H1 (cell line): ENCODE measurements at regions not wholly inside any gene's neighbourhood (a gene's known extent, or its start where the extent isn't known, plus 50 kb on each side); places are given as distances from the start of the nearest gene placed in this dataset.

Experiments used
- CTCF ChIA-PET: fragments of 300-600 bp; sonication (Branson Sonifier 250); formaldehyde crosslinking; loops from one replicate; lab custom pipeline; 2021; ENCODE audit not compliant: partially characterized antibody; lab: Charles Lee
- POLR2A ChIA-PET: fragments of 300-600 bp; sonication (Branson Sonifier 250); formaldehyde crosslinking; loops from one replicate; lab custom pipeline; 2021; ENCODE audit warnings: inconsistent platforms; ENCODE audit not compliant: partially characterized antibody; lab: Charles Lee
- DNase-seq, 2 experiments: peaks; one replicate each; pipeline versions ENCODE4 v3.0.0 to v3.0.0-alpha.2; 2010 to 2022; ENCODE audit warnings: low spot score in 2 of 2, low read depth in 1 of 2, mixed read lengths in 1 of 2
- FAIRE-seq: peaks from 2 replicates; lab custom pipeline; 2011; peaks lifted over from hg19 to GRCh38; lab: Jason Lieb, UNC
- H2AFZ ChIP-seq: 2 replicates; pipeline ENCODE4 v1.8.1; 2012; ENCODE audit warnings: low read length, inconsistent platforms
- H2AK5ac ChIP-seq: 2 replicates; pipeline ENCODE4 v1.6.1; 2013; ENCODE audit warnings: low read depth, low read length
- H2BK120ac ChIP-seq: replicated peaks from 2 replicates; pipeline ENCODE3; 2013; ENCODE audit warnings: low read depth, low read length, inconsistent platforms
- H2BK12ac ChIP-seq: 2 replicates; pipeline ENCODE4 v1.6.1; 2013; ENCODE audit warnings: low read depth, low read length
- H2BK15ac ChIP-seq: 2 replicates; pipeline ENCODE4 v1.6.1; 2013; ENCODE audit warnings: low read length
- H2BK20ac ChIP-seq: 2 replicates; pipeline ENCODE4 v1.6.1; 2013; ENCODE audit warnings: low read length
- H2BK5ac ChIP-seq: 2 replicates; pipeline ENCODE4 v1.6.1; 2013; ENCODE audit warnings: low read depth, low read length
- H3K14ac ChIP-seq: 2 replicates; pipeline ENCODE4 v1.6.1; 2013; ENCODE audit warnings: inconsistent platforms; ENCODE audit not compliant: insufficient read length
- H3K18ac ChIP-seq: 2 replicates; pipeline ENCODE4 v1.6.1; 2013; ENCODE audit warnings: low read length; ENCODE audit errors: extremely low read depth
- H3K23ac ChIP-seq: 2 replicates; pipeline ENCODE4 v1.6.1; 2013; ENCODE audit warnings: inconsistent platforms; ENCODE audit not compliant: insufficient read length
- H3K23me2 ChIP-seq: 2 replicates; pipeline ENCODE4 v1.6.1; 2013; ENCODE audit warnings: low read depth, low read length
- H3K27ac ChIP-seq: 2 replicates; pipeline ENCODE4 v1.6.1; 2011; ENCODE audit warnings: low read depth, low read length, inconsistent platforms
- H3K27me3 ChIP-seq, 4 experiments: replicated peaks in 1 of 4; 1 replicate in 1 of 4; 2 replicates in 3 of 4; pipeline versions ENCODE4 v1.6.1 to v1.8.1; 2011 to 2013; ENCODE audit warnings: low read length in 3 of 4, mild to moderate bottlenecking in 3 of 4, inconsistent platforms in 2 of 4, mixed read lengths in 2 of 4, moderate library complexity in 1 of 4; ENCODE audit not compliant: control insufficient read depth in 3 of 4, insufficient read depth in 3 of 4; ENCODE audit errors: extremely low read depth in 1 of 4
- H3K36me3 ChIP-seq, 4 experiments: 2 replicates each; pipeline versions ENCODE4 v1.6.1 to v1.8.1; 2011 to 2013; ENCODE audit warnings: mild to moderate bottlenecking in 4 of 4, low read length in 3 of 4, moderate library complexity in 2 of 4, control low read depth in 1 of 4, inconsistent platforms in 1 of 4; ENCODE audit not compliant: insufficient read depth in 4 of 4, control insufficient read depth in 2 of 4
- H3K4ac ChIP-seq: replicated peaks from 2 replicates; pipeline ENCODE3; 2013; ENCODE audit warnings: low read length, low read depth, mixed read lengths, inconsistent platforms; ENCODE audit not compliant: insufficient read length
- H3K4me1 ChIP-seq, 4 experiments: replicated peaks in 1 of 4; 1 replicate in 1 of 4; 2 replicates in 3 of 4; pipeline versions ENCODE4 v1.6.1 to v1.8.1; 2011 to 2013; ENCODE audit warnings: low read length in 3 of 4, inconsistent platforms in 2 of 4, mixed read lengths in 1 of 4; ENCODE audit not compliant: insufficient read depth in 4 of 4, control insufficient read depth in 3 of 4
- H3K4me2 ChIP-seq, 2 experiments: 2 replicates each; pipeline versions ENCODE4 v1.6.1 to v1.8.1; 2011 to 2013; ENCODE audit warnings: low read depth in 2 of 2, low read length in 2 of 2, control low read depth in 1 of 2, inconsistent platforms in 1 of 2, mild to moderate bottlenecking in 1 of 2; ENCODE audit not compliant: insufficient read depth in 1 of 2
- H3K4me3 ChIP-seq, 4 experiments: fragments of 200-600, 300-600 bp in 1 of 4; sonication (generic), shearing (Covaris generic), sonication (Bioruptor Twin) in 1 of 4; 2 replicates each; pipeline versions ENCODE4 v1.5.1 to v1.8.1; 2011 to 2016; ENCODE audit warnings: low read length in 4 of 4, low read depth in 3 of 4, control low read depth in 2 of 4, inconsistent platforms in 2 of 4, mild to moderate bottlenecking in 2 of 4, mixed read lengths in 1 of 4, moderate library complexity in 1 of 4; ENCODE audit not compliant: insufficient read depth in 2 of 4; ENCODE audit errors: extremely low read depth in 1 of 4
- H3K56ac ChIP-seq: replicated peaks from 2 replicates; pipeline ENCODE3; 2013; ENCODE audit warnings: low read depth, mild to moderate bottlenecking, mixed read lengths, low read length, inconsistent platforms; ENCODE audit not compliant: insufficient read length
- H3K79me1 ChIP-seq: 2 replicates; pipeline ENCODE4 v1.6.1; 2013; ENCODE audit warnings: low read depth, low read length, control low read depth
- H3K79me2 ChIP-seq, 2 experiments: 2 replicates each; pipeline versions ENCODE4 v1.6.1 to v1.8.1; 2012 to 2013; ENCODE audit warnings: low read length in 2 of 2, mild to moderate bottlenecking in 2 of 2, inconsistent platforms in 1 of 2; ENCODE audit not compliant: insufficient read depth in 2 of 2, control insufficient read depth in 1 of 2
- H3K9ac ChIP-seq, 4 experiments: replicated peaks in 1 of 4; 1 replicate in 1 of 4; 2 replicates in 3 of 4; pipeline versions ENCODE4 v1.6.1 to v1.8.1; 2011 to 2013; ENCODE audit warnings: low read depth in 3 of 4, low read length in 3 of 4, control low read depth in 2 of 4, mild to moderate bottlenecking in 2 of 4, moderate library complexity in 2 of 4, inconsistent platforms in 1 of 4; ENCODE audit errors: extremely low read depth in 1 of 4
- H3K9me3 ChIP-seq, 2 experiments: 2 replicates each; pipeline versions ENCODE4 v1.6.1 to v1.8.1; 2012 to 2013; ENCODE audit warnings: mild to moderate bottlenecking in 2 of 2, moderate library complexity in 2 of 2, control low read depth in 1 of 2, inconsistent platforms in 1 of 2, low read depth in 1 of 2, low read length in 1 of 2, mixed read lengths in 1 of 2; ENCODE audit not compliant: insufficient read depth in 2 of 2
- H4K20me1 ChIP-seq, 2 experiments: replicated peaks in 1 of 2; 2 replicates each; pipeline versions ENCODE3 to v1.8.1; 2011 to 2013; ENCODE audit warnings: inconsistent platforms in 2 of 2, low read length in 2 of 2, mild to moderate bottlenecking in 1 of 2; ENCODE audit not compliant: insufficient read depth in 2 of 2, control insufficient read depth in 1 of 2
- H4K5ac ChIP-seq: 2 replicates; pipeline ENCODE4 v1.6.1; 2013; ENCODE audit warnings: low read length, low read depth, mixed read lengths, inconsistent platforms; ENCODE audit not compliant: insufficient read length
- H4K8ac ChIP-seq: 2 replicates; pipeline ENCODE4 v1.8.0; 2013; ENCODE audit warnings: mild to moderate bottlenecking, moderate library complexity, low read length, inconsistent platforms; ENCODE audit not compliant: insufficient read depth; ENCODE audit errors: extremely low read depth
- H4K91ac ChIP-seq: replicated peaks from 2 replicates; pipeline ENCODE3; 2013; ENCODE audit warnings: low read length, mixed read lengths, inconsistent platforms; ENCODE audit not compliant: insufficient read length
- RXRA ChIP-seq: IDR thresholded peaks from 2 replicates; pipeline ENCODE4 v1.6.1; 2011; ENCODE audit warnings: low read depth, mild to moderate bottlenecking, low read length, moderate library complexity; ENCODE audit not compliant: insufficient read depth
- SP1 ChIP-seq: IDR thresholded peaks from 2 replicates; pipeline ENCODE4 v1.6.1; 2011; ENCODE audit warnings: low read depth, low read length
- YY1 ChIP-seq: IDR thresholded peaks from 2 replicates; pipeline ENCODE4 v1.6.1; 2011; ENCODE audit warnings: low read depth, mild to moderate bottlenecking, low read length
- WGBS, 2 experiments: shearing (Covaris generic) in 1 of 2; methylation state at CpG; one replicate each; pipeline versions ENCODE4 v1.1.6 to v1.1.7; 2013 to 2015; ENCODE audit warnings: low lambda C conversion rate in 2 of 2, mixed read lengths in 2 of 2, inconsistent platforms in 1 of 2, low coverage in 1 of 2, missing lambda C conversion rate in 1 of 2; ENCODE audit not compliant: insufficient replicate concordance in 2 of 2, insufficient coverage in 1 of 2, insufficient read length in 1 of 2; ENCODE audit errors: extremely low coverage in 1 of 2, missing lambda C conversion rate in 1 of 2; 5-methylcytosine and 5-hydroxymethylcytosine counted together

GRCh38 chr1:185666582-185666981 lies 67.6 kb upstream of the HMCN1 start:
- peaks cover 0 to 4% (median 2%) of the 10 kb centered on the region in 4 experiments; a peak in 5 of 7 replicates for H3K4me1 ChIP-seq
- no peaks in the 10 kb centered on the region for H3K79me1 ChIP-seq
- H3K14ac ChIP-seq = no peak overlapping the region
- H4K5ac ChIP-seq = no peak overlapping the region
- no peak overlapping the region for H2BK15ac ChIP-seq
- H3K4me3 ChIP-seq = no peak overlapping the region
- POLR2A ChIA-PET = interaction anchor here (0.6 kb wide), 1 partner anchor 20 kb away, joined by 3 read pairs; no protein-coding TSS in a partner anchor
- H3K18ac ChIP-seq = no peak overlapping the region
- no peak overlapping the region for H3K56ac ChIP-seq
- DNase-seq = no peak
- H3K4ac ChIP-seq = no peak overlapping the region
- H2AFZ ChIP-seq = 0 out of 2 replicates have a peak overlapping the region, but pooled peaks have one; percentile 10
- H3K36me3 ChIP-seq = no peaks in the 10 kb centered on the region
- no peaks in the 10 kb centered on the region for H3K79me2 ChIP-seq
- H2BK5ac ChIP-seq = no peak overlapping the region
- no peaks in the 10 kb centered on the region for H4K20me1 ChIP-seq
- H4K8ac ChIP-seq = no peak overlapping the region
- 79% methylated on average over 2 of the region's 2 CpGs; no CpG with 5 or more reads in 1 of the 2 experiments for WGBS, 2 experiments
- peak; percentile 80 for TF ChIP-seq YY1
- peak; percentile 67; the same call in 1 of the 2 replicates for TF ChIP-seq SP1
- no peak for TF ChIP-seq RXRA
- TF ChIP-seq, all 59 proteins: peak for 2
- no peak overlapping the region for H2BK120ac ChIP-seq
- H3K23me2 ChIP-seq = no peaks in the 10 kb centered on the region
- CTCF ChIA-PET = interaction anchor here (0.6 to 1.7 kb wide), 5 partner anchors 20 to 336 kb away, joined by 3 to 4 read pairs (median 3); no protein-coding TSS in a partner anchor
- no peak overlapping the region for H3K23ac ChIP-seq
- H3K9me3 ChIP-seq = no peaks in the 10 kb centered on the region
- no peak overlapping the region for H2AK5ac ChIP-seq
- no peak overlapping the region for H3K4me2 ChIP-seq
- H3K9ac ChIP-seq = no peak overlapping the region
- no peak overlapping the region for H2BK12ac ChIP-seq
- H3K27me3 ChIP-seq = no peaks in the 10 kb centered on the region
- no peak overlapping the region for H4K91ac ChIP-seq
- H3K27ac ChIP-seq = no peak overlapping the region
- FAIRE-seq = peak; percentile 32
- H2BK20ac ChIP-seq = no peak overlapping the region
